ENCODE measurements at regions not wholly inside any gene's neighbourhood (a gene's known extent, or its start where the extent isn't known, plus 50 kb on each side); places are given as distances from the start of the nearest gene placed in this dataset.

GRCh38 chr2:12099374-12099773 is 352.9 kb downstream of the LPIN1 start:
- Histone ChIP-seq H3K4me1 (no peaks in the 10 kb centered on the region), H3K27ac (no peak overlapping the region), H3K4me3 (no peak overlapping the region), H3K9me3 (no peaks in the 10 kb centered on the region), H3K4me2 (no peak overlapping the region)
- DNase-seq (ENCODE audit: low read depth in 1 of 2, low spot score in 1 of 2), result no peak
- CTCF ChIA-PET, result no interaction called here
- TF ChIP-seq POLR2A (IDR thresholded peaks at IDR 0.05; ENCODE audit: low read length) (no peak), RFX5 (IDR thresholded peaks at IDR 0.05) (no peak), REST (IDR thresholded peaks at IDR 0.05) (no peak), SREBF2 (IDR thresholded peaks at IDR 0.05) (no peak), BHLHE40 (IDR thresholded peaks at IDR 0.05; ENCODE audit: low read depth, low read length) (no peak), TFCP2L1 (CRISPR knock-in tag; IDR thresholded peaks at IDR 0.05) (no peak), ATOH8 (CRISPR knock-in tag; IDR thresholded peaks at IDR 0.05; ENCODE audit: low read depth) (no peak), EHMT2 (IDR thresholded peaks at IDR 0.05; ENCODE audit: low read depth) (no peak), HOXB5 (CRISPR knock-in tag; IDR thresholded peaks at IDR 0.05) (no peak), HOXB13 (CRISPR knock-in tag; IDR thresholded peaks at IDR 0.05; ENCODE audit: low read depth) (no peak), CHD2 (IDR thresholded peaks at IDR 0.05; ENCODE audit: low read length, partially characterized antibody) (no peak), MAX (IDR thresholded peaks at IDR 0.05) (no peak), RARB (CRISPR knock-in tag; IDR thresholded peaks at IDR 0.05) (no peak), RAD21 (conservative IDR thresholded peaks at IDR 0.05 in 1 of 2, IDR thresholded peaks at IDR 0.05 in 1 of 2) (no peak)
- WGBS (ENCODE audit: missing lambda C conversion rate), result 30% methylated on average over 3 of the region's 3 CpGs
- FAIRE-seq, result no peak
- POLR2A ChIA-PET, result no interaction called here
- no peak for ATAC-seq

GRCh38 chr2:12102679-12103078 is 356.2 kb downstream of the LPIN1 start:
- Histone ChIP-seq H3K27ac (no peak overlapping the region), H3K4me3 (no peak overlapping the region), H3K4me1 (peaks cover 11% of the 10 kb centered on the region), H3K9me3 (no peaks in the 10 kb centered on the region), H3K4me2 (no peak overlapping the region)
- FAIRE-seq (no peak), ATAC-seq (no peak), DNase-seq (ENCODE audit: low read depth in 1 of 2, low spot score in 1 of 2) (no peak)
- no peak for TF ChIP-seq KDM1A (IDR thresholded peaks at IDR 0.05; ENCODE audit: low read depth)
- no peak for TF ChIP-seq NFE2L2 (conservative IDR thresholded peaks at IDR 0.05; ENCODE audit: low read length)
- no peak for TF ChIP-seq KDM5A (IDR thresholded peaks at IDR 0.05)
- TF ChIP-seq SREBF2 (IDR thresholded peaks at IDR 0.05), result no peak
- no peak for TF ChIP-seq TFCP2L1 (CRISPR knock-in tag; IDR thresholded peaks at IDR 0.05)
- TF ChIP-seq HES2 (IDR thresholded peaks at IDR 0.05), result no peak
- no peak for TF ChIP-seq ZSCAN20 (CRISPR knock-in tag; IDR thresholded peaks at IDR 0.05)
- no peak for TF ChIP-seq JUNB (IDR thresholded peaks at IDR 0.05)
- TF ChIP-seq MAZ (IDR thresholded peaks at IDR 0.05; ENCODE audit: borderline replicate concordance, low read depth, low read length), result no peak
- TF ChIP-seq POLR2AphosphoS2 (conservative IDR thresholded peaks at IDR 0.05; ENCODE audit: low read length), result no peak
- TF ChIP-seq EP300 (IDR thresholded peaks at IDR 0.05), result no peak
- no peak for TF ChIP-seq MYC (IDR thresholded peaks at IDR 0.05; ENCODE audit: borderline replicate concordance, low read length)
- no peak for TF ChIP-seq HDAC2 (IDR thresholded peaks at IDR 0.05)
- no peak for TF ChIP-seq EHMT2 (IDR thresholded peaks at IDR 0.05; ENCODE audit: low read depth)
- no peak for TF ChIP-seq BCL3 (IDR thresholded peaks at IDR 0.05)
- TF ChIP-seq RFX5 (IDR thresholded peaks at IDR 0.05), result no peak
- POLR2A ChIA-PET, result no interaction called here
- CTCF ChIA-PET, result interaction anchor here (1.6 kb wide), 1 partner anchor 904 kb away, joined by 5 read pairs; no protein-coding TSS in a partner anchor
- WGBS (ENCODE audit: missing lambda C conversion rate), result 61% methylated on average over 2 of the region's 2 CpGs

Data from A549 (cell line).